ENCODE measurements at regions not wholly inside any gene's neighbourhood (a gene's known extent, or its start where the extent isn't known, plus 50 kb on each side); places are given as distances from the start of the nearest gene placed in this dataset.

DNA sequence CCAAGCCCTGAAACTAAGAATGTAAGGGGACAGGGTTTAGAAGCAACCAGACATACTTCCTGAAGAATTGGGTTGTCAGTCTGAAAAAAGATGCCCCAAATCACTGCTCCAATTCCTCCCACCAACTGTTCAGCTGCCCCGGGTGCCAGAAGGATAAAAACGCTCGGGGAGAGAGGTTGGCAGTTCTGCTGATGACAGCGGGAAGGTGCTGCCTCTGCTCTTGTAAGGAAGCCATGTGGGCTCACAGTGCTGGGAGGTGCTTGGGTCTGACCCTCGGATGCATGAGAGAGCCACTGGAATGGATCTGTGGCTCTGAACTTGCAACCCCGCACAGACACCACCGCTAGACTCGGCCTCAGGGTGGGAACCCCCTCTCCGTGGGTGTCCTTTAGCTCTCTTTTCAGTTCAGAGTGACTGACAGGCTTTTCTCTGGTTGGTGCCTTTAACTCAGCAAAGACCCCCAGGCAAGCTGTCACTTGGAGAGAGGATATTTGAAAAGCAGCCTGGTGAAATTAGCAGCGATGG, 364.8 kb upstream of the RBFOX1 start:
- dilution Hi-C loops (cut with MboI; ENCODE audit: extremely low pct_ligation_motif_present, low sequenced_read_pairs): no loop called here
- TF ChIP-seq, protein P1, sequence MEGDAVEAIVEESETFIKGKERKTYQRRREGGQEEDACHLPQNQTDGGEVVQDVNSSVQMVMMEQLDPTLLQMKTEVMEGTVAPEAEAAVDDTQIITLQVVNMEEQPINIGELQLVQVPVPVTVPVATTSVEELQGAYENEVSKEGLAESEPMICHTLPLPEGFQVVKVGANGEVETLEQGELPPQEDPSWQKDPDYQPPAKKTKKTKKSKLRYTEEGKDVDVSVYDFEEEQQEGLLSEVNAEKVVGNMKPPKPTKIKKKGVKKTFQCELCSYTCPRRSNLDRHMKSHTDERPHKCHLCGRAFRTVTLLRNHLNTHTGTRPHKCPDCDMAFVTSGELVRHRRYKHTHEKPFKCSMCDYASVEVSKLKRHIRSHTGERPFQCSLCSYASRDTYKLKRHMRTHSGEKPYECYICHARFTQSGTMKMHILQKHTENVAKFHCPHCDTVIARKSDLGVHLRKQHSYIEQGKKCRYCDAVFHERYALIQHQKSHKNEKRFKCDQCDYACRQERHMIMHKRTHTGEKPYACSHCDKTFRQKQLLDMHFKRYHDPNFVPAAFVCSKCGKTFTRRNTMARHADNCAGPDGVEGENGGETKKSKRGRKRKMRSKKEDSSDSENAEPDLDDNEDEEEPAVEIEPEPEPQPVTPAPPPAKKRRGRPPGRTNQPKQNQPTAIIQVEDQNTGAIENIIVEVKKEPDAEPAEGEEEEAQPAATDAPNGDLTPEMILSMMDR (optimal IDR thresholded peaks at IDR 0.05 in 1 of 3, IDR thresholded peaks at IDR 0.05 in 1 of 3, conservative IDR thresholded peaks at IDR 0.05 in 1 of 3; ENCODE audit: extremely low read depth in 1 of 3, insufficient read depth in 2 of 3, low read length in 3 of 3): no peak
- TF ChIP-seq EZH2 (IDR thresholded peaks at IDR 0.05; ENCODE audit: low read length): no peak
- no peak overlapping the region for H3K4me2 ChIP-seq (ENCODE audit: control insufficient read depth, extremely low read depth, insufficient read depth, low read depth, low read length)
- no peaks in the 10 kb centered on the region for H3K36me3 ChIP-seq (ENCODE audit: control insufficient read depth in 2 of 2, extremely low read depth in 1 of 2, insufficient read depth in 2 of 2, low read length in 2 of 2)
- no peak for DNase-seq (ENCODE audit: low read depth, low spot score)
- no peak overlapping the region for H3K27ac ChIP-seq (ENCODE audit: control insufficient read depth, insufficient read depth, low read length)
- no peaks in the 10 kb centered on the region for H3K4me1 ChIP-seq (ENCODE audit: control insufficient read depth, extremely low read depth, insufficient read depth, low read length)
- no peaks in the 10 kb centered on the region for H3K79me2 ChIP-seq (ENCODE audit: control insufficient read depth, insufficient read depth, low read length)
- H3K27me3 ChIP-seq (ENCODE audit: control insufficient read depth, extremely low read depth, insufficient read depth, low read length): no peaks in the 10 kb centered on the region
- FAIRE-seq: no peak
- H3K9me3 ChIP-seq (ENCODE audit: control insufficient read depth, low read depth, low read length): peaks cover 2% of the 10 kb centered on the region
- no peak overlapping the region for H2AFZ ChIP-seq (ENCODE audit: control insufficient read depth, low read length)
- no peaks in the 10 kb centered on the region for H4K20me1 ChIP-seq (ENCODE audit: control insufficient read depth, extremely low read depth, insufficient read depth, low read length)
- no peak overlapping the region for H3K9ac ChIP-seq (ENCODE audit: control insufficient read depth, extremely low read depth, insufficient read depth, low read length)
- H3K9me1 ChIP-seq (ENCODE audit: control insufficient read depth, extremely low read depth, insufficient read depth, low read length): no peaks in the 10 kb centered on the region
- no peak overlapping the region for H3K4me3 ChIP-seq (ENCODE audit: control insufficient read depth in 2 of 3, extremely low read depth in 1 of 3, insufficient read depth in 2 of 3, low read depth in 1 of 3, low read length in 3 of 3)

DNA sequence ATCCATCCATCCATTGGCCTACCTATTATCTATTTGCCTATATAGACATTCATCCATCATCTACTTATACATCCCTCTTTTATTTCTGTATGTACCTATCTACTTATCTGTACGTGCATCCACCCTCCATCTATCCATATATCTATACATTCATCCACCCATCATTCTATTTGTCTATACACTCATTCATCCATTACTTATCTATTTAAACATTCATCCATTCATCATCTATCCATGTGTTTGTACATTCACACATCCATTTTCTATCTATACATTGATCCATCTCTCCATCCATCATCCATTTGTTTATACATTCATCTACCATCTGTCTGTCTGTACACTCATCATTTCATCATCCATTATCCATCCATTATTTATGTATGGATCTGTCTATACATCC, 365.7 kb upstream of the RBFOX1 start:
- peaks cover 3% of the 10 kb centered on the region for H3K9me3 ChIP-seq (ENCODE audit: control insufficient read depth, low read depth, low read length)
- no peak for TF ChIP-seq EZH2 (IDR thresholded peaks at IDR 0.05; ENCODE audit: low read length)
- TF ChIP-seq, protein P1 (optimal IDR thresholded peaks at IDR 0.05 in 1 of 3, IDR thresholded peaks at IDR 0.05 in 1 of 3, conservative IDR thresholded peaks at IDR 0.05 in 1 of 3; ENCODE audit: extremely low read depth in 1 of 3, insufficient read depth in 2 of 3, low read length in 3 of 3): no peak
- no peaks in the 10 kb centered on the region for H3K36me3 ChIP-seq (ENCODE audit: control insufficient read depth in 2 of 2, extremely low read depth in 1 of 2, insufficient read depth in 2 of 2, low read length in 2 of 2)
- dilution Hi-C loops (cut with MboI; ENCODE audit: extremely low pct_ligation_motif_present, low sequenced_read_pairs): no loop called here
- H4K20me1 ChIP-seq (ENCODE audit: control insufficient read depth, extremely low read depth, insufficient read depth, low read length): no peaks in the 10 kb centered on the region
- H3K9ac ChIP-seq (ENCODE audit: control insufficient read depth, extremely low read depth, insufficient read depth, low read length): no peak overlapping the region
- FAIRE-seq: no peak
- H3K4me3 ChIP-seq (ENCODE audit: control insufficient read depth in 2 of 3, extremely low read depth in 1 of 3, insufficient read depth in 2 of 3, low read depth in 1 of 3, low read length in 3 of 3): no peak overlapping the region
- H2AFZ ChIP-seq (ENCODE audit: control insufficient read depth, low read length): no peak overlapping the region
- no peak overlapping the region for H3K4me2 ChIP-seq (ENCODE audit: control insufficient read depth, extremely low read depth, insufficient read depth, low read depth, low read length)
- no peaks in the 10 kb centered on the region for H3K27me3 ChIP-seq (ENCODE audit: control insufficient read depth, extremely low read depth, insufficient read depth, low read length)
- no peaks in the 10 kb centered on the region for H3K9me1 ChIP-seq (ENCODE audit: control insufficient read depth, extremely low read depth, insufficient read depth, low read length)
- H3K27ac ChIP-seq (ENCODE audit: control insufficient read depth, insufficient read depth, low read length): no peak overlapping the region
- no peak for DNase-seq (ENCODE audit: low read depth, low spot score)
- H3K4me1 ChIP-seq (ENCODE audit: control insufficient read depth, extremely low read depth, insufficient read depth, low read length): no peaks in the 10 kb centered on the region
- H3K79me2 ChIP-seq (ENCODE audit: control insufficient read depth, insufficient read depth, low read length): no peaks in the 10 kb centered on the region

Data from keratinocyte (primary cell).